ENCODE measurements at regions not wholly inside any gene's neighbourhood (a gene's known extent, or its start where the extent isn't known, plus 50 kb on each side); places are given as distances from the start of the nearest gene placed in this dataset.

- DNase-seq (ENCODE audit: low spot score in 2 of 2) = no peak
- TF ChIP-seq EP300 (IDR thresholded peaks at IDR 0.05) = peak in 1 of 2 donors; percentile 39
- TF ChIP-seq POLR2A (IDR thresholded peaks at IDR 0.05) = no peak
- peaks cover 0 to 7% (median 0%) of the 10 kb centered on the region in 4 donors for H3K9me3 ChIP-seq
- no peak overlapping the region for H3K27ac ChIP-seq
- WGBS, 2 donors = 40 to 51% methylated on average over 2 of the region's 2 CpGs
- H3K4me3 ChIP-seq = no peak overlapping the region
- H3K4me1 ChIP-seq = peaks cover 0 to 40% (median 2%) of the 10 kb centered on the region in 4 donors
- no peaks in the 10 kb centered on the region for H3K27me3 ChIP-seq
- no peaks in the 10 kb centered on the region for H3K36me3 ChIP-seq
These were observed 270.3 kb upstream of the PARD3B start for GRCh38 chr2:204274991-204275390.

DNA sequence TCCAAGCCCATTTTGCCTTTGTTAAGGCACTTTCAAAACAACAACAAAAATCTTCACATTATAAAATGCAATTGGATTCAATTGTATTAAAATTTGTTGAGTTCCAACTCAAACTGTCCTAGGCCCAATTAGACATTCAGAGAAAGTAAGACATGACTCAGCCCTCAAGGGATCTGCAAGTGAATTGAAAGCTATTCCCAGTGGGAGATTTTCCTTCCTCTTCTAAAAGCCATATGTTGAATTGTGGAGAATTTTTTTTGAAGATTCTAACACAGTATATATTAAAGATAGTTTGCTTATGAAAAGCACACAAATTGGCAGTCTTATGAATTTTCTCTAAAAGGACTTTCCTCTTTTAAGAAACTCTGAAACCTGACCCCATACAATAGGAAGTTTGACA lies 268.0 kb upstream of the PARD3B start:
- H3K4me1 ChIP-seq = peaks cover 0 to 38% (median 2%) of the 10 kb centered on the region in 4 donors

GRCh38 chr2:204278454-204278853 lies 266.8 kb upstream of the PARD3B start:
- no peak overlapping the region for H3K27ac ChIP-seq
- H3K27me3 ChIP-seq = no peaks in the 10 kb centered on the region
- H3K36me3 ChIP-seq = no peaks in the 10 kb centered on the region
- TF ChIP-seq, protein P1, sequence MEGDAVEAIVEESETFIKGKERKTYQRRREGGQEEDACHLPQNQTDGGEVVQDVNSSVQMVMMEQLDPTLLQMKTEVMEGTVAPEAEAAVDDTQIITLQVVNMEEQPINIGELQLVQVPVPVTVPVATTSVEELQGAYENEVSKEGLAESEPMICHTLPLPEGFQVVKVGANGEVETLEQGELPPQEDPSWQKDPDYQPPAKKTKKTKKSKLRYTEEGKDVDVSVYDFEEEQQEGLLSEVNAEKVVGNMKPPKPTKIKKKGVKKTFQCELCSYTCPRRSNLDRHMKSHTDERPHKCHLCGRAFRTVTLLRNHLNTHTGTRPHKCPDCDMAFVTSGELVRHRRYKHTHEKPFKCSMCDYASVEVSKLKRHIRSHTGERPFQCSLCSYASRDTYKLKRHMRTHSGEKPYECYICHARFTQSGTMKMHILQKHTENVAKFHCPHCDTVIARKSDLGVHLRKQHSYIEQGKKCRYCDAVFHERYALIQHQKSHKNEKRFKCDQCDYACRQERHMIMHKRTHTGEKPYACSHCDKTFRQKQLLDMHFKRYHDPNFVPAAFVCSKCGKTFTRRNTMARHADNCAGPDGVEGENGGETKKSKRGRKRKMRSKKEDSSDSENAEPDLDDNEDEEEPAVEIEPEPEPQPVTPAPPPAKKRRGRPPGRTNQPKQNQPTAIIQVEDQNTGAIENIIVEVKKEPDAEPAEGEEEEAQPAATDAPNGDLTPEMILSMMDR (IDR thresholded peaks at IDR 0.05) = no peak
- TF ChIP-seq EP300 (IDR thresholded peaks at IDR 0.05) (no peak), POLR2A (IDR thresholded peaks at IDR 0.05) (no peak)
- 75 to 86% methylated on average over 1 of the region's 1 CpG for WGBS, 2 donors
- no peaks in the 10 kb centered on the region for H3K9me3 ChIP-seq
- no peak overlapping the region for H3K4me3 ChIP-seq
- DNase-seq (ENCODE audit: low spot score in 2 of 2) = no peak
- H3K4me1 ChIP-seq = peaks cover 0 to 25% (median 2%) of the 10 kb centered on the region in 4 donors

More for the DNA sequence above, 268.0 kb upstream of the PARD3B start:
- no peaks in the 10 kb centered on the region for H3K36me3 ChIP-seq
- no peak overlapping the region for H3K4me3 ChIP-seq
- no peak for DNase-seq (ENCODE audit: low spot score in 2 of 2)
- H3K27ac ChIP-seq = no peak overlapping the region
- TF ChIP-seq, protein P1 (IDR thresholded peaks at IDR 0.05) = no peak
- TF ChIP-seq EP300 (IDR thresholded peaks at IDR 0.05) (no peak), POLR2A (IDR thresholded peaks at IDR 0.05) (no peak)
- no peaks in the 10 kb centered on the region for H3K9me3 ChIP-seq
- H3K27me3 ChIP-seq = no peaks in the 10 kb centered on the region

DNA sequence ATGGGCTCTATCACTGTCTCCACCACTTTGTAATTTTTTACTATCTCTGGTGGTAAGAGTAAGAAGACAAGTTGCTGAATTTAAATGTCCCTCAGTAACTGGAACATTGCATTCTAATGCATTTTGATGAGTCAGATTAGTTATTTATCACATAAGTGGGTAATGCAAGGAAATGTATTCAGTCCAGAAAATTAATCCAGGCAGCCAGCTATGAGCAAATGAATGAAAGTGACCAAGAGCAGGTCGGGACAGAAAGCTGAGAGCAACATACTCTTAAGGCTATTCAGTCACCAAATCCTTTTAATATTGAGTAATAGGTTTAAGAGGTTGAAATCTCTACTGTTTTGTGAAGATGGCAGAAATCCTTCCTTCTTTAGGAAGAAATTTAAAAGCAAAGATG lies 265.5 kb upstream of the PARD3B start:
- 61 to 63% methylated on average over 1 of the region's 1 CpG for WGBS, 2 donors
- Histone ChIP-seq H3K4me3 (no peak overlapping the region), H3K36me3 (no peaks in the 10 kb centered on the region), H3K27ac (no peak overlapping the region), H3K9me3 (no peaks in the 10 kb centered on the region), H3K27me3 (no peaks in the 10 kb centered on the region), H3K4me1 (peaks cover 0 to 12% (median 0%) of the 10 kb centered on the region in 4 donors)
- DNase-seq (ENCODE audit: low spot score in 2 of 2) = no peak
- TF ChIP-seq POLR2A (IDR thresholded peaks at IDR 0.05) = no peak
- no peak for TF ChIP-seq EP300 (IDR thresholded peaks at IDR 0.05)
- TF ChIP-seq, protein P1 (IDR thresholded peaks at IDR 0.05) = no peak

DNA sequence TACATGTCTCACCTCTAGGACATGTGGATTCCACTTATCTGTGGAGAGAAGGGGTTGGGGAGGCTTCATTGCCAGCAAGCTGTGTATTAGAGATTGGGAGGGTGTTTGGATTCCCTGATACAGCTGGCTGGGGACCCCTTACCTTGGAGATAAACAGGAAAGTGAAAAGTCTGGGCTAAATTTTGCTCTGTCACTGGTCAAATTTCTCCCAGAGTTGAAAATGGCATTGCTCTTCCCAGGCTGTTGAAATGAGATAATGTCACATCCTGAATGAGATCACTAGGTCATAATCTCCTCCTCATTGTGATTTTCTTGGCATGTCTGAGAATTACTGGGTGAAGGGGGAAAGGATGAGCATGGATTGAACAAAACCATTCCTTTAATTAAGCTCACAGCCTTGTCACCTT lies 265.0 kb upstream of the PARD3B start:
- no peak for TF ChIP-seq POLR2A (IDR thresholded peaks at IDR 0.05)
- TF ChIP-seq, protein P1 (IDR thresholded peaks at IDR 0.05) = no peak
- TF ChIP-seq EP300 (IDR thresholded peaks at IDR 0.05) = no peak
- peaks cover 0 to 7% (median 0%) of the 10 kb centered on the region in 4 donors for H3K4me1 ChIP-seq
- H3K4me3 ChIP-seq = no peak overlapping the region
- H3K27me3 ChIP-seq = no peaks in the 10 kb centered on the region
- H3K27ac ChIP-seq = no peak overlapping the region
- no peaks in the 10 kb centered on the region for H3K9me3 ChIP-seq
- DNase-seq (ENCODE audit: low spot score in 2 of 2) = no peak
- H3K36me3 ChIP-seq = no peaks in the 10 kb centered on the region

- no peak overlapping the region for H3K4me3 ChIP-seq
- H3K36me3 ChIP-seq = no peaks in the 10 kb centered on the region
- H3K27me3 ChIP-seq = no peaks in the 10 kb centered on the region
- H3K4me1 ChIP-seq = no peaks in the 10 kb centered on the region
- 77 to 85% methylated on average over 3 of the region's 3 CpGs for WGBS, 2 donors
- DNase-seq (ENCODE audit: low spot score in 2 of 2) = no peak
- TF ChIP-seq, protein P1 (IDR thresholded peaks at IDR 0.05) = no peak
- TF ChIP-seq POLR2A (IDR thresholded peaks at IDR 0.05) (no peak), EP300 (IDR thresholded peaks at IDR 0.05) (no peak)
- H3K9me3 ChIP-seq = no peaks in the 10 kb centered on the region
- H3K27ac ChIP-seq = no peak overlapping the region
These were observed 263.2 kb upstream of the PARD3B start for GRCh38 chr2:204282081-204282480.
